ENCODE measurements at regions not wholly inside any gene's neighbourhood (a gene's known extent, or its start where the extent isn't known, plus 50 kb on each side); places are given as distances from the start of the nearest gene placed in this dataset.

DNA sequence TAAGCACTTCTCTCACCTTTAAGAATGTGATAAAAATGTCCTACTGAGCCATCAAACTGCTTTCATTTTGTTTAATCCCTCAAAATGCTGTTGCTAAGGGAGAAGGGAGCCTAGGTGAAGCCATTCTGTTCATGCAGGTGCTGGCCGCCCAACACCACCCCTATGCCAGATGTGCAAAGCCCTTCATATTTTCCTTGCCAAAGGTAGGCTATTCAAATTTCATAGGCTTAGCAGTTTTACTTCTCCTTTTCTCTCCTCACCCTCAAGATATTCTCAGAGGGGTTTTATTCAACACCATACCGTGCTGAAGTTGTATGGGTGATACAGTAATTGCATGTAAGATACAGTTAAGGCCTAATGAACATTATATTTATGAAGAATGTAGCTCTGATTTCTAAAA is 461.7 kb downstream of the GXYLT1 start (continued):
- TF ChIP-seq, protein P1, sequence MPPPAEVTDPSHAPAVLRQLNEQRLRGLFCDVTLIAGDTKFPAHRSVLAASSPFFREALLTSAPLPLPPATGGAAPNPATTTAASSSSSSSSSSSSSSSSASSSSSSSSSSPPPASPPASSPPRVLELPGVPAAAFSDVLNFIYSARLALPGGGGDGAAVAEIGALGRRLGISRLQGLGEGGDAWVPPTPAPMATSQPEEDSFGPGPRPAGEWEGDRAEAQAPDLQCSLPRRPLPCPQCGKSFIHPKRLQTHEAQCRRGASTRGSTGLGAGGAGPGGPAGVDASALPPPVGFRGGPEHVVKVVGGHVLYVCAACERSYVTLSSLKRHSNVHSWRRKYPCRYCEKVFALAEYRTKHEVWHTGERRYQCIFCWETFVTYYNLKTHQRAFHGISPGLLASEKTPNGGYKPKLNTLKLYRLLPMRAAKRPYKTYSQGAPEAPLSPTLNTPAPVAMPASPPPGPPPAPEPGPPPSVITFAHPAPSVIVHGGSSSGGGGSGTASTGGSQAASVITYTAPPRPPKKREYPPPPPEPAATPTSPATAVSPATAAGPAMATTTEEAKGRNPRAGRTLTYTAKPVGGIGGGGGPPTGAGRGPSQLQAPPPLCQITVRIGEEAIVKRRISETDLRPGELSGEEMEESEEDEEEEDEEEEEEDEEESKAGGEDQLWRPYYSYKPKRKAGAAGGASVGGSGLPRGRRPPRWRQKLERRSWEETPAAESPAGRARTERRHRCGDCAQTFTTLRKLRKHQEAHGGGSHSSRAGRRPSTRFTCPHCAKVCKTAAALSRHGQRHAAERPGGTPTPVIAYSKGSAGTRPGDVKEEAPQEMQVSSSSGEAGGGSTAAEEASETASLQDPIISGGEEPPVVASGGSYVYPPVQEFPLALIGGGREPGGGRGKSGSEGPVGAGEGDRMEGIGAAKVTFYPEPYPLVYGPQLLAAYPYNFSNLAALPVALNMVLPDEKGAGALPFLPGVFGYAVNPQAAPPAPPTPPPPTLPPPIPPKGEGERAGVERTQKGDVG (CRISPR knock-in tag; IDR thresholded peaks at IDR 0.05): no peak
- TF ChIP-seq, protein P2, sequence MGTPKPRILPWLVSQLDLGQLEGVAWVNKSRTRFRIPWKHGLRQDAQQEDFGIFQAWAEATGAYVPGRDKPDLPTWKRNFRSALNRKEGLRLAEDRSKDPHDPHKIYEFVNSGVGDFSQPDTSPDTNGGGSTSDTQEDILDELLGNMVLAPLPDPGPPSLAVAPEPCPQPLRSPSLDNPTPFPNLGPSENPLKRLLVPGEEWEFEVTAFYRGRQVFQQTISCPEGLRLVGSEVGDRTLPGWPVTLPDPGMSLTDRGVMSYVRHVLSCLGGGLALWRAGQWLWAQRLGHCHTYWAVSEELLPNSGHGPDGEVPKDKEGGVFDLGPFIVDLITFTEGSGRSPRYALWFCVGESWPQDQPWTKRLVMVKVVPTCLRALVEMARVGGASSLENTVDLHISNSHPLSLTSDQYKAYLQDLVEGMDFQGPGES (IDR thresholded peaks at IDR 0.05): no peak
- TF ChIP-seq SMARCA5 (IDR thresholded peaks at IDR 0.05) (no peak), RAD21 (IDR thresholded peaks at IDR 0.05; ENCODE audit: insufficient read depth, low read depth, low read length) (no peak)
- TF ChIP-seq, protein P3, sequence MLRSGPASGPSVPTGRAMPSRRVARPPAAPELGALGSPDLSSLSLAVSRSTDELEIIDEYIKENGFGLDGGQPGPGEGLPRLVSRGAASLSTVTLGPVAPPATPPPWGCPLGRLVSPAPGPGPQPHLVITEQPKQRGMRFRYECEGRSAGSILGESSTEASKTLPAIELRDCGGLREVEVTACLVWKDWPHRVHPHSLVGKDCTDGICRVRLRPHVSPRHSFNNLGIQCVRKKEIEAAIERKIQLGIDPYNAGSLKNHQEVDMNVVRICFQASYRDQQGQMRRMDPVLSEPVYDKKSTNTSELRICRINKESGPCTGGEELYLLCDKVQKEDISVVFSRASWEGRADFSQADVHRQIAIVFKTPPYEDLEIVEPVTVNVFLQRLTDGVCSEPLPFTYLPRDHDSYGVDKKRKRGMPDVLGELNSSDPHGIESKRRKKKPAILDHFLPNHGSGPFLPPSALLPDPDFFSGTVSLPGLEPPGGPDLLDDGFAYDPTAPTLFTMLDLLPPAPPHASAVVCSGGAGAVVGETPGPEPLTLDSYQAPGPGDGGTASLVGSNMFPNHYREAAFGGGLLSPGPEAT (IDR thresholded peaks at IDR 0.05; ENCODE audit: low read depth): no peak
- TF ChIP-seq, protein P4, sequence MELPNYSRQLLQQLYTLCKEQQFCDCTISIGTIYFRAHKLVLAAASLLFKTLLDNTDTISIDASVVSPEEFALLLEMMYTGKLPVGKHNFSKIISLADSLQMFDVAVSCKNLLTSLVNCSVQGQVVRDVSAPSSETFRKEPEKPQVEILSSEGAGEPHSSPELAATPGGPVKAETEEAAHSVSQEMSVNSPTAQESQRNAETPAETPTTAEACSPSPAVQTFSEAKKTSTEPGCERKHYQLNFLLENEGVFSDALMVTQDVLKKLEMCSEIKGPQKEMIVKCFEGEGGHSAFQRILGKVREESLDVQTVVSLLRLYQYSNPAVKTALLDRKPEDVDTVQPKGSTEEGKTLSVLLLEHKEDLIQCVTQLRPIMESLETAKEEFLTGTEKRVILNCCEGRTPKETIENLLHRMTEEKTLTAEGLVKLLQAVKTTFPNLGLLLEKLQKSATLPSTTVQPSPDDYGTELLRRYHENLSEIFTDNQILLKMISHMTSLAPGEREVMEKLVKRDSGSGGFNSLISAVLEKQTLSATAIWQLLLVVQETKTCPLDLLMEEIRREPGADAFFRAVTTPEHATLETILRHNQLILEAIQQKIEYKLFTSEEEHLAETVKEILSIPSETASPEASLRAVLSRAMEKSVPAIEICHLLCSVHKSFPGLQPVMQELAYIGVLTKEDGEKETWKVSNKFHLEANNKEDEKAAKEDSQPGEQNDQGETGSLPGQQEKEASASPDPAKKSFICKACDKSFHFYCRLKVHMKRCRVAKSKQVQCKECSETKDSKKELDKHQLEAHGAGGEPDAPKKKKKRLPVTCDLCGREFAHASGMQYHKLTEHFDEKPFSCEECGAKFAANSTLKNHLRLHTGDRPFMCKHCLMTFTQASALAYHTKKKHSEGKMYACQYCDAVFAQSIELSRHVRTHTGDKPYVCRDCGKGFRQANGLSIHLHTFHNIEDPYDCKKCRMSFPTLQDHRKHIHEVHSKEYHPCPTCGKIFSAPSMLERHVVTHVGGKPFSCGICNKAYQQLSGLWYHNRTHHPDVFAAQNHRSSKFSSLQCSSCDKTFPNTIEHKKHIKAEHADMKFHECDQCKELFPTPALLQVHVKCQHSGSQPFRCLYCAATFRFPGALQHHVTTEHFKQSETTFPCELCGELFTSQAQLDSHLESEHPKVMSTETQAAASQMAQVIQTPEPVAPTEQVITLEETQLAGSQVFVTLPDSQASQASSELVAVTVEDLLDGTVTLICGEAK (IDR thresholded peaks at IDR 0.05; ENCODE audit: borderline replicate concordance): no peak
- TF ChIP-seq, protein P5, sequence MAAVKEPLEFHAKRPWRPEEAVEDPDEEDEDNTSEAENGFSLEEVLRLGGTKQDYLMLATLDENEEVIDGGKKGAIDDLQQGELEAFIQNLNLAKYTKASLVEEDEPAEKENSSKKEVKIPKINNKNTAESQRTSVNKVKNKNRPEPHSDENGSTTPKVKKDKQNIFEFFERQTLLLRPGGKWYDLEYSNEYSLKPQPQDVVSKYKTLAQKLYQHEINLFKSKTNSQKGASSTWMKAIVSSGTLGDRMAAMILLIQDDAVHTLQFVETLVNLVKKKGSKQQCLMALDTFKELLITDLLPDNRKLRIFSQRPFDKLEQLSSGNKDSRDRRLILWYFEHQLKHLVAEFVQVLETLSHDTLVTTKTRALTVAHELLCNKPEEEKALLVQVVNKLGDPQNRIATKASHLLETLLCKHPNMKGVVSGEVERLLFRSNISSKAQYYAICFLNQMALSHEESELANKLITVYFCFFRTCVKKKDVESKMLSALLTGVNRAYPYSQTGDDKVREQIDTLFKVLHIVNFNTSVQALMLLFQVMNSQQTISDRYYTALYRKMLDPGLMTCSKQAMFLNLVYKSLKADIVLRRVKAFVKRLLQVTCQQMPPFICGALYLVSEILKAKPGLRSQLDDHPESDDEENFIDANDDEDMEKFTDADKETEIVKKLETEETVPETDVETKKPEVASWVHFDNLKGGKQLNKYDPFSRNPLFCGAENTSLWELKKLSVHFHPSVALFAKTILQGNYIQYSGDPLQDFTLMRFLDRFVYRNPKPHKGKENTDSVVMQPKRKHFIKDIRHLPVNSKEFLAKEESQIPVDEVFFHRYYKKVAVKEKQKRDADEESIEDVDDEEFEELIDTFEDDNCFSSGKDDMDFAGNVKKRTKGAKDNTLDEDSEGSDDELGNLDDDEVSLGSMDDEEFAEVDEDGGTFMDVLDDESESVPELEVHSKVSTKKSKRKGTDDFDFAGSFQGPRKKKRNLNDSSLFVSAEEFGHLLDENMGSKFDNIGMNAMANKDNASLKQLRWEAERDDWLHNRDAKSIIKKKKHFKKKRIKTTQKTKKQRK (IDR thresholded peaks at IDR 0.05; ENCODE audit: low read depth, low read length): no peak

Data from GM12878 (cell line).